ENCODE measurements at regions not wholly inside any gene's neighbourhood (a gene's known extent, or its start where the extent isn't known, plus 50 kb on each side); places are given as distances from the start of the nearest gene placed in this dataset.

DNA sequence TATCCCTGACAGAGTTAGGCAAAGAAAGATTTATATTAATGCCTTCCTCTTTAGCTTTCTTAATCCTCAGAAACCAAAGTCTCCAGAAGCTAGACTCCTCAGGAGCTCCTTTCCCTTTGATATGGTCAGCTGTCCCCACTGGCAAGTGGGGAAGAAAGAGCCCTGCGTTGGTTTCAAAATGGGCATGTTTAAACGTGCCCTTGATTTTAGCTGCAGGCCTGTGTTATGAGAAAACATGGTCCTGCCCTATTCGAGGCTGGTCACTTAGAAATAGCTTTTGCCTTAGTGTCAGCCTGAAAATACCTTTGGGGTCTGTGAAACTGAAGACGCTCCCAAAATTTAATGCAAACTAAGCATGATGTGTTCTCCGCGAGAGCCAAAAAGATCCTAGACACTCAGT, 135.5 kb upstream of the RARB start:
- TF ChIP-seq, protein P1, sequence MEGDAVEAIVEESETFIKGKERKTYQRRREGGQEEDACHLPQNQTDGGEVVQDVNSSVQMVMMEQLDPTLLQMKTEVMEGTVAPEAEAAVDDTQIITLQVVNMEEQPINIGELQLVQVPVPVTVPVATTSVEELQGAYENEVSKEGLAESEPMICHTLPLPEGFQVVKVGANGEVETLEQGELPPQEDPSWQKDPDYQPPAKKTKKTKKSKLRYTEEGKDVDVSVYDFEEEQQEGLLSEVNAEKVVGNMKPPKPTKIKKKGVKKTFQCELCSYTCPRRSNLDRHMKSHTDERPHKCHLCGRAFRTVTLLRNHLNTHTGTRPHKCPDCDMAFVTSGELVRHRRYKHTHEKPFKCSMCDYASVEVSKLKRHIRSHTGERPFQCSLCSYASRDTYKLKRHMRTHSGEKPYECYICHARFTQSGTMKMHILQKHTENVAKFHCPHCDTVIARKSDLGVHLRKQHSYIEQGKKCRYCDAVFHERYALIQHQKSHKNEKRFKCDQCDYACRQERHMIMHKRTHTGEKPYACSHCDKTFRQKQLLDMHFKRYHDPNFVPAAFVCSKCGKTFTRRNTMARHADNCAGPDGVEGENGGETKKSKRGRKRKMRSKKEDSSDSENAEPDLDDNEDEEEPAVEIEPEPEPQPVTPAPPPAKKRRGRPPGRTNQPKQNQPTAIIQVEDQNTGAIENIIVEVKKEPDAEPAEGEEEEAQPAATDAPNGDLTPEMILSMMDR (IDR thresholded peaks at IDR 0.05; ENCODE audit: borderline replicate concordance, insufficient read depth, low read depth, low read length), result no peak
- no peak overlapping the region for H3K4me3 ChIP-seq (ENCODE audit: low read depth, low read length)

DNA sequence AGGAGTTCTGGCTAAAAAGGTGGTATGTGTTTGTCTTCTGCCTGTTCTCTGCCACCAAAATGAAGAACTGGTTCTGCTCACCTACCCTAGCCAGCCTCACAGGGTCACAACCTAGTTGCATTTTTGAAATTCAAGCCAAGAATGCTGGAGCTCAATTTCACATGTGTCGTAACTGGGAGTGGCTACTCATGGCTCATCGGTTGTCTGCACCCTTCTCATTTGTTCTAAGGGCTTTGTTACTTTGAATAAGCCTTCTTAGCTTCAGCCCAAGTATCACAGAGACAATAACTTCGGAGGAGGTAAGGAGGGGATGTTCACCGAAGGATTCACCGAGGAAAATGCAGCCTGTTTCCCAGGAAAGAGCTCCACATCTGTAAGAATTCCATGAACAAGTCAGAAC, 134.3 kb upstream of the RARB start:
- H3K4me3 ChIP-seq (ENCODE audit: low read depth, low read length), result no peak overlapping the region
- TF ChIP-seq, protein P1 (IDR thresholded peaks at IDR 0.05; ENCODE audit: borderline replicate concordance, insufficient read depth, low read depth, low read length), result no peak

DNA sequence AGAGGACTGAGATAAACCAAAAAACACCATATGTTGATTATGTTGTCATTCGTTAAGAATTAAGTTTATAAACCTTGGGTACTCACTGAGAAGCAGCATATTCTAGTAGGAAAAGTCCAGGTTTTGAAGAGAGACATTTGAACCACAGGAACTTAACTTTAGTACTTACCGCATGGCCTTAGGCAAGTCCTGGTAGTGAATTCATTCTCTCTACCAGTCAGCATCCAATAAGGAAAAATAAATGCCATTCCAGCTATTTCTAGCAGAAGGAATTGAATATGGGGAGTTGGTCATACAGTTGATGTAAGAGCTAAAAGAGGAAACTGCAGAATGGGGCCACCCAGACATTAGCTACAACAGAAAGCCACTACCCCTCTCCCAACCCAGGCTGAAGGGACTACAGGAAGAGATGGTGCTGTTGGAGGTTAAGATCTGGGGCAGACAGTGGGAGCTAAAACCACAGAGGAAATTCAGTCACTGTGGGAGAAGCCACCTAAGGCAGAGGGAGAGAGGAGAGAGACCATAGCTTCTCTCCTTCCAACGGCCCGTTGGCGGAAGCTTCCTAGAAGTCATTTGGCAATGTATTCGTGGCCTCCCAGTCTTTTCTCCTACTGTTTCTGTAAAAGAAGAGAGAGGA, 133.8 kb upstream of the RARB start:
- TF ChIP-seq, protein P1 (IDR thresholded peaks at IDR 0.05; ENCODE audit: borderline replicate concordance, insufficient read depth, low read depth, low read length), result no peak
- no peak overlapping the region for H3K4me3 ChIP-seq (ENCODE audit: low read depth, low read length)

DNA sequence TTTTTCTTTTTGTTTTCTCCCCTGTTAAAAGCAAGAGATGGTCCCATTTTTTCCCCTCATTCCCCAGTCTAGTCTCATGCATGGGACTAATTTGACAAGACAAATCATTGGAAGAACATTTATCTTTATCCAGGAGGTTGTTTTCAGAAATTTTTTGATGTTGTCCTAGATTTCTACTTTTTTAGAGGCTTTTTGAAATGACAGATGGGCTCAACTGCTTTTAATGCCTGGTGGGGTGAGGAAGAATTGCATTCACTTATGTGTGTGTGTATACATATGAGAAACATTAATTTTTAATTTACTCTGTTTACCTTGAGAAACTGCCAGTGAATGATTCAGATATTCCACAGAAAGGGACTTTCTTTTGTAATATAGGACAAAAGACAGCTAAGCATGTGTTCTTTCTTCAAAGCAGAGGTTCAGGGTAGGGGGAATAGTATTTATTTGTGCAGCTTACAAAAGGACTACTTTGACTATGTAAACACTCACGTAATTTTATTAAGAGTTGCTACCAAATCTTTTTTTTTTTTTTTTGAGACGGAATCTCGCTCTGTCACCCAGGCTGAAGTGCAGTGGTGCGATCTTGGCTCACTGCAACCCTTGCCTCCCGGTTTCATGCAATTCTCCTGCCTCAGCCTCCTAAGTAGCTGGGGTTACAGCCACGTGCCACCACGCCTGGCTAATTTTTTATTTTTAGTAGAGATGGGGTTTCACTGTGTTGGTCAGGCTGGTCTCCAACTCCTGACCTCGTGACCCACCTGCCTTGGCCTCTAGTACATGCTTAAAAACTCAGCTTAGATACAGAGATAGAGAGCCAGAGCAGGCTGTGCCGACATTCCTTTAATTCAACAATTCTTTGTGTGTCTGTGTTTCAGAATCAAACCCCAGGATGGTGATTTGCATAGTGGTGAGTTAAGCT, 130.1 kb upstream of the RARB start:
- TF ChIP-seq, protein P1 (IDR thresholded peaks at IDR 0.05; ENCODE audit: borderline replicate concordance, insufficient read depth, low read depth, low read length), result no peak
- no peak overlapping the region for H3K4me3 ChIP-seq (ENCODE audit: low read depth, low read length)

DNA sequence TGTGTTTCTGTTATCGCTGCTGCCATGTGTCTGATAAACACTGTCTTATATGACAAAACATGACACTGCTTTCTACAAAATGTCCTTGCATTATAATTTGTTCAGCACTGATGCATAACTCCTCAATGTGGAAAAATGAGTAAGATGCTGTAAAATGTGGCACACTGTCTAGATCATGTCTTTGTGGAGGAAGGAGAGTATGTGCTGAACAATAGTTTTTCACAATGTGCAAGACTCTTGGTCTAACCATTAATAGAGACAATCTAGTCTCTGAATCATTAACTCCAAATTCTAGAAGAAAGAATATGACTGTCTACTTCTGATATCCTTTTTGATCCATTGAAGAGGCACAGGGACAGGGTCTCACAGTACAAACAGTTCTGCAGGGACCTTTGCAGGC, 127.9 kb upstream of the RARB start:
- no peak overlapping the region for H3K4me3 ChIP-seq (ENCODE audit: low read depth, low read length)
- TF ChIP-seq, protein P1 (IDR thresholded peaks at IDR 0.05; ENCODE audit: borderline replicate concordance, insufficient read depth, low read depth, low read length), result no peak

DNA sequence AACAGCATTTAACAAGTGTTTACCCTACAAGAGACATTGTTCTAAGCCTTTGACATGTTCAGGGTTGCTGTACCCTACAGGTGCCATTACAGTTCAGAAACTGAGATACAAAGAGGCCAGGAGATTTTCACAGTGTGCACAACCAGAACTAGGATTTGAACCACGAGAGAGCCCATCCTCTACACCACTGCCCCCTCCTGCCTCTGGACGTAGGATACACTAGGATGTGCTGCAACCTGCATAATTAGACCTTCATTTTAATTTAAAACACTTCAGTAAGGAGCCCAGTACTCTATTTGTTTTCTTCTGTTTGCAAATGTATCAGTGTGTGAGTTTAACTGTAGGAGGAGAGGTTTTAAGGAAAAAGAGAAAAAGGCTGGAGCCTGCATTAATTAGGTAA, 123.1 kb upstream of the RARB start:
- H3K4me3 ChIP-seq (ENCODE audit: low read depth, low read length), result no peak overlapping the region
- TF ChIP-seq, protein P1 (IDR thresholded peaks at IDR 0.05; ENCODE audit: borderline replicate concordance, insufficient read depth, low read depth, low read length), result no peak

DNA sequence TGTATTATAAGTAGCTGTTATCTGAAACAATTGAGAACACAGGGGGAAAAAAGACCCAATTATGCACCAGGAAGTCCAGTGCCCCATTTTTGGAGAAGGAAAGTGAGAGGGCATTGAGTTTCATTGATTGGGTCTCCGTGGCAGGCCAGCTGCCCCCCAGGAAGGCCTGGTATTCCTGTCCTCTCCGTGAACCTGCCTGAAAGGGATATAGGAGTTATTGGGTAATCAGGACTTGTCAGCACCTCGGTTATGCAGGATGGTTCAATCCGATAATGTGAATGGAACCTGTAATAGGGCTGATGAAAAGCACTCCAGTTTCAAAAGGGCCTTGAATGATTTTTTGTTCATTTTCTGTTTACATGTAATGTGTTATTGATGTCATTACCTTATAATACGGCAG, 122.0 kb upstream of the RARB start:
- no peak overlapping the region for H3K4me3 ChIP-seq (ENCODE audit: low read depth, low read length)
- TF ChIP-seq, protein P1 (IDR thresholded peaks at IDR 0.05; ENCODE audit: borderline replicate concordance, insufficient read depth, low read depth, low read length), result no peak
